GM19324 (cell line): ENCODE measurements at regions not wholly inside any gene's neighbourhood (a gene's known extent, or its start where the extent isn't known, plus 50 kb on each side); places are given as distances from the start of the nearest gene placed in this dataset.
A peak's percentile ranks its signal among the peaks of the same experiment; 100 is the strongest.
"Not testable (repeated sequence)": the region's sequence is repeated elsewhere in the genome, so short reads cannot be mapped to it uniquely, and the experiment has no call there.

Experiments
- ATAC-seq: cut with Tn5 transposase; IDR thresholded peaks from one replicate; pipeline ENCODE4 v1.9.1; 2021; ENCODE audit warnings: mild to moderate bottlenecking, moderate library complexity; ENCODE audit not compliant: unreplicated experiment, low FRiP score

DNA sequence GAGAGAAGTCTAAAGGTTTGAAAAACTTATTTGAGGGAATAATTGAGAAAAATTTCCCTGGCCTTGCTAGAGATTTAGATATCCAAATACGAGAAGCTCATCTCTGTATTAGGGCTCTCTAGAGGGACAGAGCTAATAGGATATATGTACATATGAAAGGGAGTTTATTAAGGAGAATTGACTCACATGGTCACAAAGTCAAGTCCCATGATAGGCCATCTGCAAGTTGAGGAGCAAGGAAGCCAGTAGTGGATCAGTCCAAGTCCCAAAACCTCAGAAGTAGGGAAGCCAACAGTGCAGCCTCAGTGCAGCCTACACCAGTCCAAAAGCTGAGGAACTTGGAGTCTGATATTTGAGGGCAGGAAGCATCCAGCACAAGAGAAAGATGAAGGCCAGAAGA is 126.7 kb downstream of the PJA2 start:
- not testable (repeated sequence) for ATAC-seq

DNA sequence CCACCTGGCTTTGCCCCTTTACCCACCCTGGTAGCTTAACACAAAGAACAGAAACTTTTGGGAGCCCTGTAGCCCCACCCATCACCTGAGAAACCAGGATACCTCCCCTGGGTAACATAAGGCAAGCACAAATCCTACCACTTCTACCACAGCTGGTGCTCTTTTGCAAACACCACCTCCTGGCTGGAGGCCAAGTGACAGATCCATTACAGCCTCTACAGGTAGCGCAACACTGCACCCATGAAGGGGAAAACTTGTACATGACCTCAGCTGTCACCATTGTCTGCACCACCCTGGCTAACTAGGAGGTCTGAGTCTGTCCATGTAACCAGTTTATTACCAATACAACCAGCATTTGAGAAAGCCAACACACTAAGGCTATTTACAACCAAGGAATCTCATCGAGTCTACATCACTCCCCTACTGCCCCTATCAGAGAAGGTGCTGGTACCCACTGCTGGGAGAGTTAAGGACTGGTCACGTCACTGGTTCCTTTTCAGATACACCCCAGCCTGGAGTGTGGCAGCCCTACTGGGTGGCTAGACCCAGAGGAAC is 128.6 kb downstream of the PJA2 start:
- no peak for ATAC-seq

DNA sequence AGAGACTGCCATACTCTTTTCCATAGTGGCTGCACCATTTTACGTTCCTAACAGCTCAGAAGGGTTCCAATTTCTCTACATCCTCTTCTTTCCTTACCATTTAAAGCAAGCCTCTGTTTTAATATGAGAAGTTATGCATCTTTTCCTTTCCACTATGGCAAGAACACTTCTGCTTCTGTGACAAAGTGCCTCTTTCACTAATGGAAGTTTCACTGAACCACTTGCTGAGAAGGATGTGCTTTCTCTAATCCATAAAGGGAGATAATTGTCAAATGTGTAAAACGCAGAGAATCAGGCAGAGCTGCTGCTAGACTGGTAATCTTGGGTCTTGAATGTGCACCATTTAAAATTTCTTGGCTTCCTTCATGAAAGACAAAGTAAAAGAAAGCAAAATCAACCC is 131.6 kb downstream of the PJA2 start:
- no peak for ATAC-seq

GRCh38 chr5:109275919-109276318 is 133.9 kb downstream of the PJA2 start:
- ATAC-seq = no peak

DNA sequence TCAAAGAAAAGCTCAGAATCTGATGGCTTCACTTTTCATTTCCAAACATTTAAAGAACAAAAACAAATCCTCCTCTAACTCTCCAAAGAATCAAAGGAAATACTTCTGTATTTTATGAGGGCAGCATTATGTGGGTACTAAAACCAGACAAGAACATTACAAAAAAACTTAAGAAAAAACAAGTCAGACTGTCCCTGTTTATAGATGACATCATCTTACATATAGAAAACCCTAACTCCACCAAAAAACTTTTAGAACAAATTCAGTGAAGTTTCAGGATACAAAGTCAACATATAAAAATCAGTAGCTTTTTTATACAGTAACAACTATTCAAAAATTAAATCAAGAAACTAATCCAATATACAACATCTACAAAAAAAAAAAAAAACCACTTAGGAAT is 136.2 kb downstream of the PJA2 start:
- ATAC-seq = no peak

GRCh38 chr5:109267283-109267682 is 142.5 kb downstream of the PJA2 start:
- ATAC-seq = no peak

GRCh38 chr5:109258755-109259154 is 151.0 kb downstream of the PJA2 start:
- no peak for ATAC-seq

- no peak for ATAC-seq
Measured at GRCh38 chr5:109256486-109256885, 153.3 kb downstream of the PJA2 start.

- no peak for ATAC-seq
Measured at GRCh38 chr5:109254511-109254910, 155.3 kb downstream of the PJA2 start.

DNA sequence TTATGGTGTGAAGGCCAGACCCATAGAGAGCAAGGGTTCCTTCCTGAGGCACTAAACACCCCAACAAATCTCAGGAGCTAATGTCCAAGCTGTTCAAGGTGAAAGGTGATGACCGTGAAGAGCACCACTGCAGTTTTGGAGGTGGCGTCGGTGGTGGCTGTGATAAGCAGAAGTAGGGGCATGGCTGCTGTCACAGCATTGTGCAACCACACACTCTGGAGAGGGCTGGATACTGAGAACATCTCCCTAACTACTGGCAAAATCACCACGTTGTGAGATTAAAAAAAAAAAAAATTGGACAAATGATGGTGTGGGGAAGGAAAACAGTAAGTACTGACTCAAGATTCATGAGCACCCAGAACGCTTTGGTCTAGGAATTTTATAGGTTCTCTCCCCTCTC is 156.5 kb downstream of the PJA2 start:
- no peak for ATAC-seq

GRCh38 chr5:109252731-109253130 is 157.0 kb downstream of the PJA2 start:
- no peak for ATAC-seq

DNA sequence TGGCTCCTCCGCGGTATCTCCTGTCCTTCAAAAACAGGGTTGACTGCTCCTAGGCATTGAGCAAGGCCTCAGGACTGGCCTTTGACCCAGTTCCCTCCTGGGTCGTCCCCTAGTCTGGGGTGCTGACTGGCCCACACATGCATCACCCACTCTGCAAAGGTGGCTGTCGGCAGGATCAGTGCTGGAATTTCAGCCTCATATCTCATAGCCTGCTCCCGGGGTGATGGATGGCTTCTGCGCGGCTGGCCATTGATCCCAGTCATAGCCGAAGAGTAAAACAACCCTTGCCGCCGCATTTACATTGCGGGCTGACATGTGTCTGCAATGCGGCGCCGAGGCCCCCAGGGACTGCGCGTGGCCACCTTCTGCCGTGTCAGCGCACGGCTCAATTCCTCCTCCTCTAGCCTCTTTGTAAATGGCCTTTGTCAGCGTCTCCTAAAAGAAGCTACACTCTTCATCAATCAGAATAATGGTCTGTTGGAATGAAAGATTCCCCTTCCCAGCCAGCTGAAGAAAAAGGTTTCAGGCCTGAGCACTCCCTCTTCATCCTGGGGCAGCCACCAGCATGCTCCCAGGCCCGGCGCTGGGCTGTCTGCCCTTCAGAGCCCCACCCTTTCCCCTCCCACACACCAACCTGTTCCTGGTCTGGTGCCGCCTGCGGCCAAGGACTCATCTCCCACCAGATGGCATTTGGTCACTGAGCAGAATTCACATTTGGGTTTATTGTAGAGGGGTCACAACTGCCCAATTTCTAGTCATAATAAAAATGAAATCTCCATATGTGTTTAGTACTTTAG is 159.0 kb downstream of the PJA2 start:
- no peak for ATAC-seq

DNA sequence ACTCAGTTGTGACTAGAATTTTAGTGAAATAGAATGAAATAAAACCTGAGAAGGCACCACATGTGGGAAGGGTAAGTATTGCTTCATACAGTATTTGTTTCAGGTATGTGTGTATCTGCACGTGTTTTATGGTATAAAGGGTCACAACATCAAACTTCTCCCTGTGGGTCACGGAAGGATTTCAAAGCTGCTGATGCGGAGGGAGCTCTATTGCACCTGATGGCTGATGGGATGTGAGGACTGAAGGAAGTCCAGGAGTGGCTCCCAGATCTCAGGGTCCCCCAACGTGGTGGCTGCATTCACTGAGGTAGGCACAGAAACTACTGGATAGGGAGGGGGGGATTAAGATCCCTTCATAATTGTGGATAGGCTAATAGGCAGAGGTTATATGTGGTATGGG is 159.7 kb downstream of the PJA2 start:
- ATAC-seq = no peak

GRCh38 chr5:109249126-109249525 is 160.6 kb downstream of the PJA2 start:
- no peak for ATAC-seq

GRCh38 chr5:109247986-109248385 is 161.8 kb downstream of the PJA2 start:
- peak; percentile 68 for ATAC-seq

DNA sequence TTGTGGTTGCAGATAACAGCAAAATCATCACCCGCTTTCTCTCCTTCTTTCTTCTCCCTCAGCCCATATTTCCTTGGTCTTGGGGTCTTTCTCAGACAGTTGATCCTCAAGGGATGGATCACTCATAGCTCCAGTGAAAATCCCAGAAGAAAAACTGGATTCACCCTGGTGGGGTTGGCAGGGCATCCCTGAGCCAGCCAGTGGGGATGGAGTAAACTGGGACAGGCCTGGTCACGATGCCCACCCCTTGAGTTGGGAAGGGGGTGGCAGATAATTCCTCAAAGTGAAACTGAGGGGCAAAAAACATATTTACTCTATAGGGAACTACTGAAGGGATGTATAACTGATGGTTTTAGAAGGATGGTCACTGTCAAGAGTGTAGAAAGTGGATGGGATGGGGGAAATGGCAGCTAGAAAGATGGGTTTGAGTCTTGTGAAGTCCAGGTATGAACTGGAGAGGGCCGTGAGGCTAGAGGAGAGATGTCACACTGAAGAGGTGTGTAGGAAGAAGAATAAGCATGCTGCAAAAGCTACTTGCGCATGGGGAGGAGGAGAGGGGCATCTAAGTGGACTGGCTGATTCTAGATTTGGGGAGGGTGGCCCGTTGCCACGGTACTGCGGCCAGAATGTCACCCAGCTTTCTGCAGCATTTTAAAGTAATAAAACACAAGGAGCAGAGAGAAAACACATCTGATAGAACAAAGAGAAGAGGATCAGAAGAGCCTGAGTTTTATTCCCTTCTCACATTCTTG is 162.8 kb downstream of the PJA2 start:
- ATAC-seq = no peak
